Kidney (tissue), 13 donors: ENCODE measurements at regions not wholly inside any gene's neighbourhood (a gene's known extent, or its start where the extent isn't known, plus 50 kb on each side); places are given as distances from the start of the nearest gene placed in this dataset.
A peak's percentile ranks its signal among the peaks of the same experiment; 100 is the strongest.

Experiments used
- DNase-seq, 5 donors: peaks; one replicate each; pipeline ENCODE4 v3.0.0-alpha.2; 2013 to 2020
- FAIRE-seq: peaks from 2 replicates; lab custom pipeline; 2012; peaks lifted over from hg19 to GRCh38; lab: Jason Lieb, UNC
- H3K27ac ChIP-seq, 2 donors: one replicate each; pipeline ENCODE4 v1.7.0; 2013; ENCODE audit warnings: low read depth in 2 of 2, low read length in 2 of 2, inconsistent platforms in 1 of 2
- H3K27me3 ChIP-seq: one replicate; pipeline ENCODE4 v1.7.1; 2013; ENCODE audit warnings: low read length, inconsistent platforms; ENCODE audit not compliant: control insufficient read depth, insufficient read depth
- H3K36me3 ChIP-seq, 3 donors: one replicate each; pipeline versions ENCODE4 v1.7.0 to v1.7.1; 2013; ENCODE audit warnings: low read length in 3 of 3, control low read depth in 1 of 3, inconsistent platforms in 1 of 3; ENCODE audit not compliant: insufficient read depth in 3 of 3, control insufficient read depth in 2 of 3
- H3K4me1 ChIP-seq, 3 donors: one replicate each; pipeline versions ENCODE4 v1.7.0 to v1.7.1; 2013; ENCODE audit warnings: low read length in 3 of 3, inconsistent platforms in 1 of 3, low read depth in 1 of 3; ENCODE audit not compliant: control insufficient read depth in 2 of 3, insufficient read depth in 2 of 3
- H3K4me3 ChIP-seq, 3 donors: one replicate each; pipeline versions ENCODE4 v1.7.0 to v1.8.1; 2013; ENCODE audit warnings: low read length in 3 of 3, control low read depth in 1 of 3, inconsistent platforms in 1 of 3
- H3K9ac ChIP-seq, 3 donors: one replicate each; pipeline versions ENCODE4 v1.7.0 to v1.7.1; 2013; ENCODE audit warnings: low read length in 3 of 3, control low read depth in 1 of 3, inconsistent platforms in 1 of 3
- H3K9me3 ChIP-seq, 3 donors: one replicate each; pipeline versions ENCODE4 v1.7.0 to v1.7.1; 2013; ENCODE audit warnings: low read length in 3 of 3, control low read depth in 1 of 3, inconsistent platforms in 1 of 3; ENCODE audit not compliant: control insufficient read depth in 2 of 3, insufficient read depth in 1 of 3
- CTCF ChIP-seq: IDR thresholded peaks from 3 replicates; pipeline ENCODE4 v1.5.1; 2012; ENCODE audit warnings: mild to moderate bottlenecking, moderate library complexity, borderline replicate concordance; ENCODE audit not compliant: insufficient read depth; ENCODE audit errors: extremely low read depth
- intact Hi-C: fragments of 100-400 bp; cut with DNase I; formaldehyde crosslinking; loops from one replicate; pipeline ENCODE4 v1.11.1; 2022
- donor health status: control.
- donor health status: control.
- donor health status: control.
- donor health status: control.
- donor health status: control.
- donor health status: DM: yes; HTN: yes; CAD: no.
- donor health status: Normal renal cell carcinoma (clear cell type).

GRCh38 chr7:131031099-131031868 lies 296.4 kb upstream of the MKLN1 start:
- intact Hi-C loops = no loop called here
- FAIRE-seq (no peak), DNase-seq (no peak)
- no peak overlapping the region for H3K9ac ChIP-seq
- no peak overlapping the region for H3K27ac ChIP-seq
- peaks cover 0 to 5% (median 0%) of the 10 kb centered on the region in 3 donors for H3K36me3 ChIP-seq
- no peak for TF ChIP-seq CTCF
- no peaks in the 10 kb centered on the region for H3K27me3 ChIP-seq
- no peak overlapping the region for H3K4me3 ChIP-seq
- peaks cover 0 to 18% (median 10%) of the 10 kb centered on the region in 3 donors for H3K4me1 ChIP-seq
- no peaks in the 10 kb centered on the region for H3K9me3 ChIP-seq

DNA sequence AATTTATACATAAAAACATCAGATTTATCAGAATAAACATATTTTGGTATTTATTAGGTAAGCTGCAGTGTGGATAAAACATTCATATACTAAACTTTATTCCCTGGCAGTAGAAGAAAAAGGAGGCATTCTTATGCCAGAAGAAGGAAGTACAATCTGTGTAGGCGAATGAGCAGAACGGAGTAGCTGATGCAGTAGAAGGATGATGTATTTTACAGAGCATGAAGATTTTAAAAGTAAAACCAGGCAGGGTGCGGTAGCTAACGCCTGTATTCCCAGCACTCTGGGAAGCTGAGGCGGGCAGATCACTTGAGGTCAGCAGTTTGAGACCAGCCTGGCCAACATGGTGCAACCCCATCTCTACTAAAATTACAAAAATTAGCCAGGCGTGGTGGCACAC lies 294.9 kb upstream of the MKLN1 start:
- peaks cover 0 to 5% (median 0%) of the 10 kb centered on the region in 3 donors for H3K36me3 ChIP-seq
- intact Hi-C loops = no loop called here
- no peak for FAIRE-seq
- H3K9me3 ChIP-seq = no peaks in the 10 kb centered on the region
- H3K27ac ChIP-seq = no peak overlapping the region
- H3K27me3 ChIP-seq = no peaks in the 10 kb centered on the region
- H3K9ac ChIP-seq = no peak overlapping the region
- H3K4me1 ChIP-seq = peaks cover 0 to 10% (median 10%) of the 10 kb centered on the region in 3 donors
- TF ChIP-seq CTCF = no peak
- no peak for DNase-seq
- H3K4me3 ChIP-seq = no peak overlapping the region

DNA sequence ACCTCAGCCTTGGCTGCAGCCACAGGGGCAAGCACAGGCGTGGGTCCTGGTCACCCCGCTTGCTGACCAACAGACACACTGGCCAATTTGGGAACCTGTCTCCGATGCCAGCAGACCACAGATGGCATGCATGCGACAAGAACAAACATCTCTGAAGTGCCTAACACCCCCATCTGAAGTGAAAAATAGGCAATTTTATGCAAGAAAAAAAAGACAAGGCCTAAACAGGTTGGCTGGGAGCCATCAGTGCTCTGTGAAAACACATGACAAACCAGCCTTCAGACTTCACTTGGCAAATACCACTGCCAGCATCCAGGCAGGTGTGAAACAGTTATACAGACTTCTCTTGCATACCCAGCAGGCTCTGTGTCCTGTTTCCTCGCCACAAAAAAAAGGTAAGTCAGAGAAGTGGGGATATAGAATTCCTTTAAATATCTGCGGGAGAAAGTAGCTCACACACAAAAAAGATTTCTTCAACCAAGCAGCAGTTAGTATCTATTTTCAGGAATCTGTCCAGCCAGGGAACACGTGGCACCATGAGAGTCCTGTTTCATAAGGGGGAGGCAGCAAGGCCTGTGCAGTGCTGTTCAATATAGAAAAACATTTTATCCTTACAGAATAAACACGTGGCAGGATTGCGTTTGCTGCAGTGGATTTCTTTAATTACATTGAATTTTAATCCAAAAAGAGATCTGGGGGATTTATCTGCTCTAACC lies 293.4 kb upstream of the MKLN1 start:
- H3K4me1 ChIP-seq = peaks cover 0 to 10% (median 3%) of the 10 kb centered on the region in 3 donors
- FAIRE-seq = no peak
- no peak overlapping the region for H3K4me3 ChIP-seq
- peak in 1 of 5 donors; percentile 14 for DNase-seq
- no peak overlapping the region for H3K9ac ChIP-seq
- no peaks in the 10 kb centered on the region for H3K9me3 ChIP-seq
- no peak overlapping the region for H3K27ac ChIP-seq
- intact Hi-C loops = no loop called here
- no peaks in the 10 kb centered on the region for H3K27me3 ChIP-seq
- peaks cover 0 to 5% (median 0%) of the 10 kb centered on the region in 3 donors for H3K36me3 ChIP-seq
- no peak for TF ChIP-seq CTCF
